ENCODE measurements at regions not wholly inside any gene's neighbourhood (a gene's known extent, or its start where the extent isn't known, plus 50 kb on each side); places are given as distances from the start of the nearest gene placed in this dataset.

GRCh38 chr13:57784633-57785032 is 153.1 kb downstream of the PCDH17 start:
- Histone ChIP-seq H3K4me1 (no peaks in the 10 kb centered on the region), H3K27me3 (no peaks in the 10 kb centered on the region), H3K27ac (no peak overlapping the region), H3K9me3 (no peaks in the 10 kb centered on the region), H3K36me3 (ENCODE audit: low read depth, missing control alignments) (no peaks in the 10 kb centered on the region), H3K4me3 (no peak overlapping the region)
- no peak for TF ChIP-seq POLR2A (IDR thresholded peaks at IDR 0.05)
- WGBS, 2 donors, result 91 to 93% methylated on average over 3 of the region's 3 CpGs
- no peak for DNase-seq
- intact Hi-C loops (cut with DNase I; ENCODE audit: low total_unique reads), result no loop called here

- 59 to 86% methylated on average over 4 to 16 of the region's 16 CpGs for WGBS, 2 donors
- Histone ChIP-seq H3K4me1 (no peaks in the 10 kb centered on the region), H3K27ac (no peak overlapping the region), H3K36me3 (ENCODE audit: low read depth, missing control alignments) (no peaks in the 10 kb centered on the region), H3K9me3 (no peaks in the 10 kb centered on the region), H3K4me3 (peak overlapping the region; percentile 31 to 41), H3K27me3 (no peaks in the 10 kb centered on the region)
- intact Hi-C loops (cut with DNase I; ENCODE audit: low total_unique reads), result no loop called here
- TF ChIP-seq POLR2A (IDR thresholded peaks at IDR 0.05), result no peak
- TF ChIP-seq, protein P1, sequence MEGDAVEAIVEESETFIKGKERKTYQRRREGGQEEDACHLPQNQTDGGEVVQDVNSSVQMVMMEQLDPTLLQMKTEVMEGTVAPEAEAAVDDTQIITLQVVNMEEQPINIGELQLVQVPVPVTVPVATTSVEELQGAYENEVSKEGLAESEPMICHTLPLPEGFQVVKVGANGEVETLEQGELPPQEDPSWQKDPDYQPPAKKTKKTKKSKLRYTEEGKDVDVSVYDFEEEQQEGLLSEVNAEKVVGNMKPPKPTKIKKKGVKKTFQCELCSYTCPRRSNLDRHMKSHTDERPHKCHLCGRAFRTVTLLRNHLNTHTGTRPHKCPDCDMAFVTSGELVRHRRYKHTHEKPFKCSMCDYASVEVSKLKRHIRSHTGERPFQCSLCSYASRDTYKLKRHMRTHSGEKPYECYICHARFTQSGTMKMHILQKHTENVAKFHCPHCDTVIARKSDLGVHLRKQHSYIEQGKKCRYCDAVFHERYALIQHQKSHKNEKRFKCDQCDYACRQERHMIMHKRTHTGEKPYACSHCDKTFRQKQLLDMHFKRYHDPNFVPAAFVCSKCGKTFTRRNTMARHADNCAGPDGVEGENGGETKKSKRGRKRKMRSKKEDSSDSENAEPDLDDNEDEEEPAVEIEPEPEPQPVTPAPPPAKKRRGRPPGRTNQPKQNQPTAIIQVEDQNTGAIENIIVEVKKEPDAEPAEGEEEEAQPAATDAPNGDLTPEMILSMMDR (IDR thresholded peaks at IDR 0.05), result no peak
- DNase-seq, result peak; percentile 23
Observed at GRCh38 chr13:57787058-57787791, 155.7 kb downstream of the PCDH17 start.

- Histone ChIP-seq H3K36me3 (ENCODE audit: low read depth, missing control alignments) (no peaks in the 10 kb centered on the region), H3K27me3 (no peaks in the 10 kb centered on the region), H3K4me3 (no peak overlapping the region), H3K27ac (no peak overlapping the region), H3K9me3 (no peaks in the 10 kb centered on the region), H3K4me1 (no peaks in the 10 kb centered on the region)
- TF ChIP-seq, protein P1 (IDR thresholded peaks at IDR 0.05), result no peak
- TF ChIP-seq POLR2A (IDR thresholded peaks at IDR 0.05), result no peak
- intact Hi-C loops (cut with DNase I; ENCODE audit: low total_unique reads), result no loop called here
- 47% methylated on average over 3 of the region's 3 CpGs for WGBS, 2 donors
- no peak for DNase-seq
Observed at GRCh38 chr13:57799624-57800023, 168.1 kb downstream of the PCDH17 start.

GRCh38 chr13:57813651-57814050 is 182.1 kb downstream of the PCDH17 start:
- intact Hi-C loops (cut with DNase I; ENCODE audit: low total_unique reads), result no loop called here
- TF ChIP-seq POLR2A (IDR thresholded peaks at IDR 0.05), result no peak
- TF ChIP-seq, protein P1 (IDR thresholded peaks at IDR 0.05), result no peak
- Histone ChIP-seq H3K4me3 (no peak overlapping the region), H3K36me3 (ENCODE audit: low read depth, missing control alignments) (no peaks in the 10 kb centered on the region), H3K27me3 (no peaks in the 10 kb centered on the region), H3K4me1 (no peaks in the 10 kb centered on the region), H3K9me3 (no peaks in the 10 kb centered on the region), H3K27ac (no peak overlapping the region)
- WGBS, 2 donors, result 68 to 75% methylated on average over 2 of the region's 2 CpGs
- no peak for DNase-seq

GRCh38 chr13:57815600-57815999 is 184.1 kb downstream of the PCDH17 start:
- intact Hi-C loops (cut with DNase I; ENCODE audit: low total_unique reads), result no loop called here

More at GRCh38 chr13:57815600-57815999, 184.1 kb downstream of the PCDH17 start:
- 96 to 97% methylated on average over 1 of the region's 1 CpG for WGBS, 2 donors
- no peaks in the 10 kb centered on the region for H3K4me1 ChIP-seq
- TF ChIP-seq POLR2A (IDR thresholded peaks at IDR 0.05), result no peak
- TF ChIP-seq, protein P1 (IDR thresholded peaks at IDR 0.05), result no peak
- no peaks in the 10 kb centered on the region for H3K27me3 ChIP-seq
- no peak overlapping the region for H3K27ac ChIP-seq
- H3K36me3 ChIP-seq (ENCODE audit: low read depth, missing control alignments), result no peaks in the 10 kb centered on the region
- DNase-seq, result no peak
- H3K4me3 ChIP-seq, result no peak overlapping the region
- H3K9me3 ChIP-seq, result no peaks in the 10 kb centered on the region
